SK-N-SH treated with all-trans-retinoic acid at 6 μM for 48 hours (cell line): ENCODE measurements at regions not wholly inside any gene's neighbourhood (a gene's known extent, or its start where the extent isn't known, plus 50 kb on each side); places are given as distances from the start of the nearest gene placed in this dataset.
"Not testable (repeated sequence)": the region's sequence is repeated elsewhere in the genome, so short reads cannot be mapped to it uniquely, and the experiment has no call there.

Experiments used
- ATAC-seq: fragments of 200-7000 bp; cut with Tn5 transposase; 3 replicates; pipeline ENCODE4 v1.9.1; 2020; ENCODE audit warnings: mild to moderate bottlenecking, moderate library complexity
- ARNTL ChIP-seq: fragments of 450-650 bp; formaldehyde crosslinking; IDR thresholded peaks from 2 replicates; pipeline ENCODE4 v1.5.0; 2020; ENCODE audit warnings: low read depth, mild to moderate bottlenecking, moderate library complexity, borderline replicate concordance
- CSDC2 ChIP-seq: fragments of 250-450 bp; sonication (Bioruptor Pico); IDR thresholded peaks from 2 replicates; pipeline ENCODE4 v1.5.0; 2020; ENCODE audit warnings: mild to moderate bottlenecking, moderate library complexity
- ESRRG ChIP-seq: fragments of 250-450 bp; sonication (Bioruptor Pico); IDR thresholded peaks from 2 replicates; pipeline ENCODE4 v1.6.1; 2021; ENCODE audit warnings: mild to moderate bottlenecking
- GLIS3 ChIP-seq: fragments of 250-450 bp; sonication (Bioruptor Pico); IDR thresholded peaks from 2 replicates; pipeline ENCODE4 v1.5.0; 2020; ENCODE audit warnings: mild to moderate bottlenecking, moderate library complexity
- ISL1 ChIP-seq: fragments of 250-450 bp; sonication (Bioruptor Pico); IDR thresholded peaks from 2 replicates; pipeline ENCODE4 v2.1.2; 2022; ENCODE audit warnings: mild to moderate bottlenecking, moderate library complexity
- OSR1 ChIP-seq: fragments of 250-450 bp; sonication (Bioruptor Pico); IDR thresholded peaks from 2 replicates; pipeline ENCODE4 v1.8.0; 2022; ENCODE audit warnings: moderate library complexity, mild to moderate bottlenecking, inconsistent platforms
- PPARA ChIP-seq: fragments of 250-450 bp; sonication (Bioruptor Pico); IDR thresholded peaks from 2 replicates; pipeline ENCODE4 v1.5.0; 2020; ENCODE audit warnings: mild to moderate bottlenecking, borderline replicate concordance
- RARB ChIP-seq: fragments of 250-450 bp; sonication (Bioruptor Pico); IDR thresholded peaks from 2 replicates; pipeline ENCODE4 v1.8.0; 2021; ENCODE audit warnings: mild to moderate bottlenecking, moderate library complexity
- SNAI2 ChIP-seq: fragments of 250-450 bp; sonication (Bioruptor Pico); IDR thresholded peaks from 2 replicates; pipeline ENCODE4 v1.5.0; 2020; ENCODE audit warnings: mild to moderate bottlenecking, moderate library complexity
- TCF4 ChIP-seq: fragments of 250-450 bp; sonication (Bioruptor Pico); IDR thresholded peaks from 2 replicates; pipeline ENCODE4 v1.8.0; 2021; ENCODE audit warnings: mild to moderate bottlenecking, moderate library complexity, borderline replicate concordance
- TOX ChIP-seq: fragments of 250-450 bp; sonication (Bioruptor Pico); IDR thresholded peaks from 2 replicates; pipeline ENCODE4 v1.8.0; 2021; ENCODE audit warnings: mild to moderate bottlenecking, moderate library complexity, borderline replicate concordance
- ZC3H10 ChIP-seq: fragments of 250-450 bp; sonication (Bioruptor Pico); IDR thresholded peaks from 2 replicates; pipeline ENCODE4 v1.5.1; 2021; ENCODE audit warnings: mild to moderate bottlenecking, moderate library complexity
- ZFP3 ChIP-seq: fragments of 250-450 bp; sonication (Bioruptor Pico); IDR thresholded peaks from 2 replicates; pipeline ENCODE4 v1.5.0; 2020; ENCODE audit warnings: mild to moderate bottlenecking, moderate library complexity
- ZFP30 ChIP-seq: fragments of 450-650 bp; formaldehyde crosslinking; IDR thresholded peaks from 2 replicates; pipeline ENCODE4 v1.5.0; 2022; ENCODE audit warnings: mild to moderate bottlenecking, moderate library complexity
- ZNF565 ChIP-seq: fragments of 450-650 bp; formaldehyde crosslinking; conservative IDR thresholded peaks from 2 replicates; pipeline ENCODE4 v1.5.0; 2020; ENCODE audit warnings: low read depth, mild to moderate bottlenecking, moderate library complexity
- ZNF70 ChIP-seq: fragments of 450-650 bp; formaldehyde crosslinking; IDR thresholded peaks from 2 replicates; pipeline ENCODE4 v1.5.0; 2020; ENCODE audit warnings: mild to moderate bottlenecking, moderate library complexity
- ZNF8 ChIP-seq: fragments of 450-650 bp; formaldehyde crosslinking; IDR thresholded peaks from 2 replicates; pipeline ENCODE4 v1.5.0; 2020; ENCODE audit warnings: mild to moderate bottlenecking, moderate library complexity
- TF ChIP-seq, protein P1 (sequence below): fragments of 250-450 bp; sonication (Bioruptor Pico); IDR thresholded peaks from 2 replicates; pipeline ENCODE4 v1.5.0; 2020; ENCODE audit warnings: mild to moderate bottlenecking, moderate library complexity
- TF ChIP-seq, protein P2 (sequence below): fragments of 250-450 bp; sonication (Bioruptor Pico); IDR thresholded peaks from 2 replicates; pipeline ENCODE4 v1.8.0; 2021; ENCODE audit warnings: low read depth, mild to moderate bottlenecking, moderate library complexity, borderline replicate concordance

DNA sequence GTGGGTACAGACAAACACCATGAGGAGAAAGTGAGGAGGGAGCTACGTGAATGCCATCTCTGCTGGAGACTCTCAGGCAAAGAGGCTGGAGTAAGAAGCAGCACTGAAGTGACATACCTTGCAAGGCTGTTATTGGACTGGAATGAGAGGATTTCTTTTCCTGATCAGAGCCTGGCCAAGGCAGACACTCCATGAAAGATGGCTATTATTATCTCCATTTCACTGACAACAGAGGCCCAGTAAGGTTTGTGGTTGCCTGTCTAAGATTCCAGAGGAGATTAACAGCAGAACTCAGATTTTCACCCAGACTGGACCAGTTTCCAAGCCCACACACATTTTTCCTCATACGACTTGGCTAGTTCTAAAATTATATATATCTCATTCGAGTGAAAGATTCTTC lies 162.0 kb upstream of the EOLA2 start (continued):
- TF ChIP-seq, protein P1, sequence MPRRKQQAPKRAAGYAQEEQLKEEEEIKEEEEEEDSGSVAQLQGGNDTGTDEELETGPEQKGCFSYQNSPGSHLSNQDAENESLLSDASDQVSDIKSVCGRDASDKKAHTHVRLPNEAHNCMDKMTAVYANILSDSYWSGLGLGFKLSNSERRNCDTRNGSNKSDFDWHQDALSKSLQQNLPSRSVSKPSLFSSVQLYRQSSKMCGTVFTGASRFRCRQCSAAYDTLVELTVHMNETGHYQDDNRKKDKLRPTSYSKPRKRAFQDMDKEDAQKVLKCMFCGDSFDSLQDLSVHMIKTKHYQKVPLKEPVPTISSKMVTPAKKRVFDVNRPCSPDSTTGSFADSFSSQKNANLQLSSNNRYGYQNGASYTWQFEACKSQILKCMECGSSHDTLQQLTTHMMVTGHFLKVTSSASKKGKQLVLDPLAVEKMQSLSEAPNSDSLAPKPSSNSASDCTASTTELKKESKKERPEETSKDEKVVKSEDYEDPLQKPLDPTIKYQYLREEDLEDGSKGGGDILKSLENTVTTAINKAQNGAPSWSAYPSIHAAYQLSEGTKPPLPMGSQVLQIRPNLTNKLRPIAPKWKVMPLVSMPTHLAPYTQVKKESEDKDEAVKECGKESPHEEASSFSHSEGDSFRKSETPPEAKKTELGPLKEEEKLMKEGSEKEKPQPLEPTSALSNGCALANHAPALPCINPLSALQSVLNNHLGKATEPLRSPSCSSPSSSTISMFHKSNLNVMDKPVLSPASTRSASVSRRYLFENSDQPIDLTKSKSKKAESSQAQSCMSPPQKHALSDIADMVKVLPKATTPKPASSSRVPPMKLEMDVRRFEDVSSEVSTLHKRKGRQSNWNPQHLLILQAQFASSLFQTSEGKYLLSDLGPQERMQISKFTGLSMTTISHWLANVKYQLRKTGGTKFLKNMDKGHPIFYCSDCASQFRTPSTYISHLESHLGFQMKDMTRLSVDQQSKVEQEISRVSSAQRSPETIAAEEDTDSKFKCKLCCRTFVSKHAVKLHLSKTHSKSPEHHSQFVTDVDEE (CRISPR knock-in tag): no peak
- TF ChIP-seq GLIS3 (CRISPR knock-in tag) (no peak), SNAI2 (CRISPR knock-in tag) (no peak), ESRRG (CRISPR knock-in tag) (no peak), ARNTL (no peak)

DNA sequence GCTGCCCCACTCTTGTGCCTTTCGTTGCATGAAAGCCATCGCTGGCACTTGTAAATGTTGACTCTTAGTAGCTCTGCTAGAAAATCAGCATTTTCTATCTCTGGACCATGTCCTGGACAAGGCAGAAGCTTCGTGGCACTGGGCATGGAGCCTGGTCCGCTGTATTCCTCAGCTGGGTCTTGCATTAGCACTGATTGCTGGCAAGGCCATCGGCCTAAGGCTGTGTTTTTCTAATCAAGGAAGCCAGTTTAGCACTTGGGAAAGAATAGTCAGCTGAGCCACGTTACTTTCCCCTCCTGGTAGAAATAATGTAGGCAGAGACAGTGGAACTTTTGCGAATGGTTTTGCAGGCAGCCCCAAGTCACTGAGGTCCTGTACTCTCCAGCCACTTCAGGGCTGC lies 180.2 kb upstream of the EOLA2 start:
- ATAC-seq: no peak
- TF ChIP-seq ZNF565 (CRISPR knock-in tag) (no peak), ZFP3 (CRISPR knock-in tag) (no peak), PPARA (CRISPR knock-in tag) (no peak), ZNF8 (no peak), TOX (CRISPR knock-in tag) (no peak), TCF4 (CRISPR knock-in tag) (no peak), ZNF70 (no peak)
- TF ChIP-seq, protein P1 (CRISPR knock-in tag): no peak
- TF ChIP-seq, protein P2, sequence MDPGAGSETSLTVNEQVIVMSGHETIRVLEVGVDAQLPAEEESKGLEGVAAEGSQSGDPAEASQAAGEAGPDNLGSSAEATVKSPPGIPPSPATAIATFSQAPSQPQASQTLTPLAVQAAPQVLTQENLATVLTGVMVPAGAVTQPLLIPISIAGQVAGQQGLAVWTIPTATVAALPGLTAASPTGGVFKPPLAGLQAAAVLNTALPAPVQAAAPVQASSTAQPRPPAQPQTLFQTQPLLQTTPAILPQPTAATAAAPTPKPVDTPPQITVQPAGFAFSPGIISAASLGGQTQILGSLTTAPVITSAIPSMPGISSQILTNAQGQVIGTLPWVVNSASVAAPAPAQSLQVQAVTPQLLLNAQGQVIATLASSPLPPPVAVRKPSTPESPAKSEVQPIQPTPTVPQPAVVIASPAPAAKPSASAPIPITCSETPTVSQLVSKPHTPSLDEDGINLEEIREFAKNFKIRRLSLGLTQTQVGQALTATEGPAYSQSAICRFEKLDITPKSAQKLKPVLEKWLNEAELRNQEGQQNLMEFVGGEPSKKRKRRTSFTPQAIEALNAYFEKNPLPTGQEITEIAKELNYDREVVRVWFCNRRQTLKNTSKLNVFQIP (CRISPR knock-in tag): no peak
- TF ChIP-seq, all 23 proteins: peak for 0

DNA sequence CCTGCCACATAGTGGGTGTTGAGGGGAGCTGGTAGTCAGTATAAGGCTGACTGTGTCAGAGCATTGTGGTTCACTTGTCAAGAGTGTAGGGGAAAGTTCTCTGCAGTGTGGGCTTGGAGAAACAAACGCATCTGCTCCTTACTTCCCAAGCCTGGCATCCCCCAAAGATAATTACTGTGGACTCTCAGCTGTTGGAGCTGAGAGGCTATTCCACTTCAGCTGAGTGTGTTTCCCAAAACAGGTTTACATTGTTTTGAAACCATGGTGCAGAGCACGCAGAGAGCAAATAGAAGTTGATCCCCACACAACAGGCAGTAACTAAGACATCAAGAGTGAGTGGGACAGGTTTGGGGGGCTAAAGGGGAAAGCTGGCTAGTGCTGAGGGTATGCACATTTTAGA lies 181.0 kb upstream of the EOLA2 start:
- no peak for ATAC-seq
- TF ChIP-seq PPARA (CRISPR knock-in tag) (no peak), RARB (no peak), ARNTL (no peak), OSR1 (CRISPR knock-in tag) (no peak), ZNF565 (CRISPR knock-in tag) (no peak)
- TF ChIP-seq, protein P1 (CRISPR knock-in tag): no peak

DNA sequence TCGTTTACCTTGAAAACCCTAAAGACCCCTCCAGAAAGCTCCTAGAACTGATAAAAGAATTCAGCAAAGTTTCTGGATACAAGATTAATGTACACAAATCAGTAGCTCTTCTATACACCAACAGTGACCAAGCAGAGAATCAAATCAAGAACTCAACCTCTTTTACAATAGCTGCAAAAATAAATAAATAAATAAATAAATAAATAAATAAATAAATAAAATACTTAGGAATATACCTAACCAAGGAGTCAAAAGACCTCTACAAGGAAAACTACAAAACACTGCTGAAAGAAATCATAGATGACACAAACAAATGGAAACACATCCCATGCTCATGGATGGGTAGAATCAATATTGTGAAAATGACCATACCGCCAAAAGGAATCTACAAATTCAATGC lies 186.8 kb upstream of the EOLA2 start:
- ATAC-seq: not testable (repeated sequence)

DNA sequence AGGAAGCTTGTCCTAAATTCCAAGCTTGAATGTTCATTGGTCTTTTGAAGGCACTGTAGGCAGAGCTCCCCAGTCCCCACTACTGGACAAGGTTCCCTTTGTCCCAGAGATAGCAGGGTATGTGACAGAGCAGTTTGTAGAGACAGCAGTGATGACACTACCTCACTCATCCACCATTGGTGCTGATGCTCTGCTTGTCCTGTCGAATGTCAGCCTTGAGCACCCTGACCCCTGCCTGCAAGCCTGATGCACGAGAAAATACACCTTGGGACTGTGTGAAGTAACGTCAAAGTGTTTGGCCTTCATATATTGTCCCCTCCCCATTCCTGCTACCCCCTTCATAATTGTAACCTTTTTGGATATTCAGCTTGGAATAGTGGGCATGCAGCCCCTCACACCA lies 188.9 kb upstream of the EOLA2 start:
- ATAC-seq: no peak
- TF ChIP-seq CSDC2 (CRISPR knock-in tag) (no peak), ISL1 (CRISPR knock-in tag) (no peak), ARNTL (no peak), OSR1 (CRISPR knock-in tag) (no peak), GLIS3 (CRISPR knock-in tag) (no peak), TOX (CRISPR knock-in tag) (no peak), ZC3H10 (CRISPR knock-in tag) (no peak), ESRRG (CRISPR knock-in tag) (no peak), SNAI2 (CRISPR knock-in tag) (no peak), ZFP30 (CRISPR knock-in tag) (no peak), PPARA (CRISPR knock-in tag) (no peak)
- TF ChIP-seq, protein P1 (CRISPR knock-in tag): no peak
- TF ChIP-seq, protein P2 (CRISPR knock-in tag): no peak
